Esophagus muscularis mucosa (tissue), 4 donors: ENCODE measurements at regions not wholly inside any gene's neighbourhood (a gene's known extent, or its start where the extent isn't known, plus 50 kb on each side); places are given as distances from the start of the nearest gene placed in this dataset.
A peak's percentile ranks its signal among the peaks of the same experiment; 100 is the strongest.

ENCODE experiments used
- DNase-seq: peaks from one replicate; pipeline ENCODE4 v3.0.0-alpha.2; 2017; ENCODE audit errors: extremely low spot score
- H3K27ac ChIP-seq, 4 donors: fragments of 200-600 bp; sonication (generic); replicated peaks in 1 of 4; 1 replicate in 3 of 4; 2 replicates in 1 of 4; pipeline ENCODE4 v1.5.1; 2016 to 2019; ENCODE audit warnings: mild to moderate bottlenecking in 1 of 4
- H3K27me3 ChIP-seq, 4 donors: fragments of 200-600 bp; sonication (generic); one replicate each; pipeline versions ENCODE4 v1.5.1 to v1.6.0; 2016 to 2019
- H3K36me3 ChIP-seq, 4 donors: fragments of 200-600 bp; sonication (generic); one replicate each; pipeline ENCODE4 v1.5.1; 2016 to 2019
- H3K4me1 ChIP-seq, 4 donors: fragments of 200-600 bp; sonication (generic); one replicate each; pipeline ENCODE4 v1.5.1; 2016 to 2019
- H3K4me3 ChIP-seq, 4 donors: fragments of 200-600 bp; sonication (generic); 1 replicate in 2 of 4; 2 replicates in 2 of 4; pipeline ENCODE4 v1.5.1; 2016 to 2019; ENCODE audit warnings: mild to moderate bottlenecking in 4 of 4, moderate library complexity in 1 of 4
- H3K9me3 ChIP-seq, 4 donors: fragments of 200-600 bp; sonication (generic); 1 replicate in 3 of 4; 2 replicates in 1 of 4; pipeline ENCODE4 v1.5.1; 2016 to 2019
- EP300 ChIP-seq: sonication (generic); formaldehyde crosslinking; IDR thresholded peaks from one replicate; pipeline ENCODE4 v1.6.1; 2017; ENCODE audit warnings: antibody characterized with exemption
- POLR2A ChIP-seq: fragments of 450-650 bp; IDR thresholded peaks from one replicate; pipeline ENCODE4 v1.6.1; 2017; ENCODE audit warnings: antibody characterized with exemption, moderate library complexity, mild to moderate bottlenecking, low read depth
- POLR2AphosphoS5 ChIP-seq, 2 donors: sonication (generic); formaldehyde crosslinking; IDR thresholded peaks; one replicate each; pipeline ENCODE4 v1.6.1; 2017; ENCODE audit warnings: antibody characterized with exemption in 2 of 2
- WGBS: methylation state at CpG from one replicate; pipeline ENCODE4 v1.1.5; 2018; 5-methylcytosine and 5-hydroxymethylcytosine counted together
- intact Hi-C: fragments of 100-400 bp; cut with DNase I; formaldehyde crosslinking; loops from one replicate; pipeline ENCODE4 v1.15.1; 2023
- TF ChIP-seq, protein P1 (sequence below), 3 experiments: fragments of 200-600 bp in 2 of 3; fragments of 450-650 bp in 1 of 3; sonication (generic) in 2 of 3; IDR thresholded peaks; one replicate each; pipeline ENCODE4 v1.5.1; 2017 to 2019; ENCODE audit warnings: antibody characterized with exemption in 3 of 3, mild to moderate bottlenecking in 2 of 3, moderate library complexity in 1 of 3

DNA sequence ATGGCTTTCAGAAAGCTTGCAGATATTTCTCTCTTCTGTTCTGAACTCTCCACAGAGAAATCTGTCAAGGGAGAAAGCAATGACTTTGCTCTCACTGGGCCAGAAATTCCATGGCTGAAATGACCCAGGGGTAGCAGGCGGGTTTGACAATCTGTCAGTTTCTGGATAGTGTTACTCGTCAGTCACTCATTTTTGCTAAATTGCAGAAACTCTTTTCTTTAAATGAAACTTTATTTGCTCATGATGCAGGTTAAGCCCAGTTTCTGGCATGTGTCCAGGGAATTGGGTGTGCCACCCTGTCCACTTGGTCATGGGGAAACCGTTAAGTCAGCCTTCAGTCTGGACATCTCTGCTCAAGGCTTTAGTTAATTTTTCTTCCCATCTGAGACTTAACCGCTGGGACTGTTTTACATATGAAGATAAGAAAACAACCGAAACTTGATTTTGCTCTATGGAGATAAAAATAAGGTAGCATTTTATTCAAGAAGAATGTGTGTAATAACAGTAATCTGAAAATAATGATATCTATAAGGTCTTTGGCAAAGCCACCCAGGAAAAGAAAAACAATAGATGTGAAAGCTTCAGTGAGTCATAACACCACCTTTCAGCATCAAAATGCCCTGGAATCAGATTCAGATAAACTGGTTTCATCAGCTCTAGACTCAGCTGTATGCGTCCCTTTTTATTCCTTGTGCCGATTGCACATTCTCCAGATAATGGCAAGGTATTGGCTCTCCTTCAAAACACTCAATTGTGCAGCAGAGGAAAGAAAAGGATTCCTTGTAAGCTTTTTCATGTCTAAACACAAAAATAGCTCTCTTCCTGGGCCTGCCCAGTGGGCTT is 308.3 kb downstream of the ZSWIM6 start:
- H3K36me3 ChIP-seq: no peaks in the 10 kb centered on the region
- no peak for DNase-seq
- H3K27me3 ChIP-seq: no peaks in the 10 kb centered on the region
- no peaks in the 10 kb centered on the region for H3K9me3 ChIP-seq
- no peak overlapping the region for H3K27ac ChIP-seq
- TF ChIP-seq, protein P1, sequence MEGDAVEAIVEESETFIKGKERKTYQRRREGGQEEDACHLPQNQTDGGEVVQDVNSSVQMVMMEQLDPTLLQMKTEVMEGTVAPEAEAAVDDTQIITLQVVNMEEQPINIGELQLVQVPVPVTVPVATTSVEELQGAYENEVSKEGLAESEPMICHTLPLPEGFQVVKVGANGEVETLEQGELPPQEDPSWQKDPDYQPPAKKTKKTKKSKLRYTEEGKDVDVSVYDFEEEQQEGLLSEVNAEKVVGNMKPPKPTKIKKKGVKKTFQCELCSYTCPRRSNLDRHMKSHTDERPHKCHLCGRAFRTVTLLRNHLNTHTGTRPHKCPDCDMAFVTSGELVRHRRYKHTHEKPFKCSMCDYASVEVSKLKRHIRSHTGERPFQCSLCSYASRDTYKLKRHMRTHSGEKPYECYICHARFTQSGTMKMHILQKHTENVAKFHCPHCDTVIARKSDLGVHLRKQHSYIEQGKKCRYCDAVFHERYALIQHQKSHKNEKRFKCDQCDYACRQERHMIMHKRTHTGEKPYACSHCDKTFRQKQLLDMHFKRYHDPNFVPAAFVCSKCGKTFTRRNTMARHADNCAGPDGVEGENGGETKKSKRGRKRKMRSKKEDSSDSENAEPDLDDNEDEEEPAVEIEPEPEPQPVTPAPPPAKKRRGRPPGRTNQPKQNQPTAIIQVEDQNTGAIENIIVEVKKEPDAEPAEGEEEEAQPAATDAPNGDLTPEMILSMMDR (IDR thresholded peaks at IDR 0.05): no peak
- TF ChIP-seq POLR2A: no peak
- no peak for TF ChIP-seq POLR2AphosphoS5 (IDR thresholded peaks at IDR 0.05)
- TF ChIP-seq EP300: no peak
- no peak overlapping the region for H3K4me3 ChIP-seq
- intact Hi-C loops: no loop called here
- WGBS: 90% methylated on average over 7 of the region's 7 CpGs
- H3K4me1 ChIP-seq: peaks cover 0 to 14% (median 9%) of the 10 kb centered on the region in 4 donors

DNA sequence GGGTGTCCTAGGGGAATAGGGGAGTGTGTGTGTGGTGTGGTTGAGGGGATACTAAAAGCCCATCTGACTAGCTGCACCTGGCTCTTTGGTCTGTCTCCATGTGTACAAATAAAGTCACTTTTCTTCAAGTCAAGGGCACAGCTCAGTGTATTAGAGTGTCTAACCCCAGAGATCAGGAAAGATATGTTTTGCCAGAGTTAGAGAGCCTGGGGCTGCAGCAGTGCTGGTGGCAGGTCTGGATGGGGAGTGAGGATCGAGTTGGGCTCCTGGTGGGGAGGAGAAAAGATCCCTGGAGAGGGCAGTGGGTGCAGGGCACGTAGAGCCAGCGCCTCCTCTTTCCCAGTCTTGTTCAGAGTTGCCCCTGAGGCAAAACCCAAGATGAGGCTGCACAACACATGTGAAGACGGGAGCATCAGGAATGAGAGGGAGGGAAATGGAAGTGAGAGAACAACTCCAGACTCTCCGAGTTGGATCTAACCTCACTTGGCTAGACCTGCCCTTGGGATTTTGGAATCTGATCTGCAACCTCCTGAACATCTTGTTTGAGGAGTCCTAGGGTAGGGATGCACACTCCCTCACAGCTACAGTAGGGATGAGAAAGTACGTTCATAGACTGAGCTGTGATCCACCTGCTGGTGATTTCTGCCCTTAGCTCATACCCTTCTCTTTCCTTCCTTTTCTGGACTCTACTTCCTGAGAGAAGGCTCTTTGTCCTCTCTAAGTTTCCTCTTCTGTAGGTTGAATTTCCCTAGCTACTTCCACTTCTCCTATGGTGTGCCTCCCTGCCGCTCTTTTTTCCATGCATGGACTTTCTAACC is 309.9 kb downstream of the ZSWIM6 start:
- 74% methylated on average over 7 of the region's 7 CpGs for WGBS
- intact Hi-C loops: no loop called here

DNA sequence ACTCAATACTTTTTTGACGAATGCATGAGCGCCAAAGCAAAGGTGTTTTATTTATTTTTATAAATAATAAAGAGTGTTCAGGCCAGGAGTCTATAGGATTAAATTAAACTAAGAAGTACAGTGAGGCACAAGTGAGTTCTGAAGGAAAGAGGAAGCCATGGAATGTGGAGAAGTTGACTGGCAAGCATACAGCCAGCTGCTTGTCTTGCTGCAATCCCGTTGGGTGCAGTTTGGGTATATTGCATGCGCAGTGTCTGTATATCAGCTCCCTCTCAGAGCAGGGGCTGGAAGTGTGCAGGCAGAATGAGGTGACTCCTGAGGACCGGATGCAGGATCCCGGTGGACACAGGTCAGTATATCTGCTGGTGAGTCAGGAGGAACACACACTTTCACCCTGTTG is 315.6 kb downstream of the ZSWIM6 start:
- intact Hi-C loops: no loop called here
- H3K9me3 ChIP-seq: no peaks in the 10 kb centered on the region
- no peak for TF ChIP-seq EP300
- H3K4me3 ChIP-seq: no peak overlapping the region
- no peaks in the 10 kb centered on the region for H3K27me3 ChIP-seq
- H3K36me3 ChIP-seq: no peaks in the 10 kb centered on the region
- no peak overlapping the region for H3K27ac ChIP-seq
- H3K4me1 ChIP-seq: no peaks in the 10 kb centered on the region
- DNase-seq: no peak
- 86% methylated on average over 6 of the region's 6 CpGs for WGBS

More for the DNA sequence above, 309.9 kb downstream of the ZSWIM6 start:
- H3K4me3 ChIP-seq: no peak overlapping the region
- peaks cover 0 to 14% (median 9%) of the 10 kb centered on the region in 4 donors for H3K4me1 ChIP-seq
- H3K36me3 ChIP-seq: no peaks in the 10 kb centered on the region
- no peak for DNase-seq
- no peaks in the 10 kb centered on the region for H3K27me3 ChIP-seq
- TF ChIP-seq, protein P1 (IDR thresholded peaks at IDR 0.05): peak in 2 of 3 experiments; percentile 13 to 31
- no peak for TF ChIP-seq POLR2AphosphoS5 (IDR thresholded peaks at IDR 0.05)
- H3K27ac ChIP-seq: no peak overlapping the region
- no peaks in the 10 kb centered on the region for H3K9me3 ChIP-seq

DNA sequence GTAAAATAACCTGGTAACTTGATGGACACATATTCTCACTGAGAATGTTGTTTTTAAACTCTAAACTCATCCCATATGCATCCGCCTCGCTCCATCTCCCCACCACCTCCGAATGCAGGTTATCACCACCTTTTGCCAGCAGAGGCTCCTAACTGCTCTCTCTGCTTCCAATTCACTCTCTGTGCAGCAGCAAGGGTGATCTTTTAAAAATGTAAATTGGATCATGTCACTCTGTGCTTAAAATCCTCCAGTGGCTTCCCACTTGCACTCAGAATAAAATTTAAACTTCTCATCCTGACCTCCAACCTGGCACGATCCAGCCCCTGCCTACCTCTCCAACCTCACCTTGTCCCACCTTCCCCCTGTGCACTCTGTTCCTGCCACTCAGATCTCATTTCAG is 317.2 kb downstream of the ZSWIM6 start:
- intact Hi-C loops: no loop called here
- Histone ChIP-seq H3K27me3 (no peaks in the 10 kb centered on the region), H3K9me3 (no peaks in the 10 kb centered on the region), H3K36me3 (no peaks in the 10 kb centered on the region), H3K4me3 (no peak overlapping the region), H3K27ac (no peak overlapping the region), H3K4me1 (no peaks in the 10 kb centered on the region)
- DNase-seq: no peak
- WGBS: 91% methylated on average over 4 of the region's 4 CpGs
- no peak for TF ChIP-seq POLR2AphosphoS5 (IDR thresholded peaks at IDR 0.05)
- no peak for TF ChIP-seq EP300
- TF ChIP-seq, protein P1 (IDR thresholded peaks at IDR 0.05): no peak
- TF ChIP-seq POLR2A: no peak

DNA sequence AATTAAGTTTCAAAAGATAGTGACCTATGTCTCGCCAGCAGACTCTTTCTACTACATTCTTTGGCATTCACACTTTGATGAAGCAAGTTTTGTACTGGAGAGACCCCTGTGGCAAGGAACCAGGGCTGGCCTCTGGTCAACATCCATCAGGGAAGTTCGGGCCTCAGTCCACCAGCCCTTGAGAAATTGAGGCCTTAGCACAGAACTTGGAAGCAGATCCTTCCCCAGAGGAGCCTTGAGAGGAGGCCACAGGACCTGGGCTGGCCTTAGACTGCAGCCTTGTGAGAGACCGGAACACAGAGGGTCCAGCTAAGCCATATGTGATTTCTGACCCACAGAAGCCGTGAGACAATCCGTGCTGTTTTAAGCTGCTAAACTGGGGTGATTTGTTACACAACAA is 317.9 kb downstream of the ZSWIM6 start:
- no peaks in the 10 kb centered on the region for H3K9me3 ChIP-seq
- no peak for TF ChIP-seq POLR2A
- TF ChIP-seq, protein P1 (IDR thresholded peaks at IDR 0.05): no peak
- TF ChIP-seq POLR2AphosphoS5 (IDR thresholded peaks at IDR 0.05): no peak
- TF ChIP-seq EP300: no peak
- no peak for DNase-seq

More for the DNA sequence above, 317.9 kb downstream of the ZSWIM6 start:
- no peaks in the 10 kb centered on the region for H3K27me3 ChIP-seq
- H3K4me1 ChIP-seq: no peaks in the 10 kb centered on the region
- H3K4me3 ChIP-seq: no peak overlapping the region
- intact Hi-C loops: loop anchor here (10.0 kb wide), 3 partner anchors 485 to 685 kb away; partner anchors contain the start of gene SMIM15
- 100% methylated on average over 5 of the region's 5 CpGs for WGBS
- no peak overlapping the region for H3K27ac ChIP-seq
- H3K36me3 ChIP-seq: no peaks in the 10 kb centered on the region
